B cell (primary cell): ENCODE measurements at regions not wholly inside any gene's neighbourhood (a gene's known extent, or its start where the extent isn't known, plus 50 kb on each side); places are given as distances from the start of the nearest gene placed in this dataset.

Experiments
- ATAC-seq: fragments of 200-7000 bp; cut with Tn5 transposase; one replicate; pipeline ENCODE4 v1.10.0; 2021; ENCODE audit warnings: low read depth, mild to moderate bottlenecking, moderate number of reproducible peaks, moderate library complexity
- CTCF ChIA-PET: fragments of 350-600 bp; sonication (Branson Sonifier 250); formaldehyde crosslinking; loops from one replicate; lab custom pipeline; 2021; ENCODE audit warnings: antibody characterized with exemption, inconsistent platforms; lab: Charles Lee
- POLR2A ChIA-PET: fragments of 350-600 bp; sonication (Branson Sonifier 250); formaldehyde crosslinking; loops from one replicate; lab custom pipeline; 2021; ENCODE audit warnings: antibody characterized with exemption; lab: Charles Lee
- DNase-seq: peaks from one replicate; pipeline ENCODE4 v3.0.0; 2013
- H2AFZ ChIP-seq: 2 replicates; pipeline ENCODE4 v1.6.1; 2012; ENCODE audit warnings: mild to moderate bottlenecking, low read depth, low read length; ENCODE audit not compliant: insufficient read depth, poor library complexity, severe bottlenecking
- H3K27ac ChIP-seq, 2 donors: 1 replicate in 1 of 2; 2 replicates in 1 of 2; pipeline ENCODE4 v1.5.1; 2012 to 2013; ENCODE audit warnings: low read length in 2 of 2, mild to moderate bottlenecking in 2 of 2, moderate library complexity in 1 of 2
- H3K27me3 ChIP-seq, 4 experiments: fragments of 200-600 bp in 1 of 4; sonication (generic) in 1 of 4; replicated peaks in 1 of 4; 1 replicate in 2 of 4; 2 replicates in 2 of 4; pipeline versions ENCODE4 v1.6.1 to v1.7.0; 2013 to 2016; ENCODE audit warnings: low read length in 3 of 4, mild to moderate bottlenecking in 2 of 4, mixed read lengths in 1 of 4, moderate library complexity in 1 of 4; ENCODE audit not compliant: insufficient read depth in 4 of 4, control insufficient read depth in 3 of 4; ENCODE audit errors: control extremely low read depth in 1 of 4
- H3K36me3 ChIP-seq, 2 experiments: replicated peaks in 1 of 2; 1 replicate in 1 of 2; 2 replicates in 1 of 2; pipeline versions ENCODE4 v1.6.1 to v1.7.1; 2013; ENCODE audit warnings: low read length in 1 of 2; ENCODE audit not compliant: insufficient read depth in 2 of 2, control insufficient read depth in 1 of 2; ENCODE audit errors: control extremely low read depth in 1 of 2, extremely low read depth in 1 of 2
- H3K4me1 ChIP-seq, 2 donors: fragments of 200-600 bp in 1 of 2; sonication (generic) in 1 of 2; 1 replicate in 1 of 2; 2 replicates in 1 of 2; pipeline versions ENCODE4 v1.5.1 to v1.6.1; 2013 to 2017; ENCODE audit warnings: low read length in 2 of 2; ENCODE audit not compliant: control insufficient read depth in 2 of 2, insufficient read depth in 2 of 2
- H3K4me2 ChIP-seq: replicated peaks from 2 replicates; pipeline ENCODE3; 2012; ENCODE audit warnings: mild to moderate bottlenecking, low read depth, low read length; ENCODE audit not compliant: poor library complexity, severe bottlenecking
- H3K4me3 ChIP-seq, 5 experiments: fragments of 200-600 bp in 1 of 5; sonication (generic) in 1 of 5; 1 replicate in 3 of 5; 2 replicates in 2 of 5; pipeline versions ENCODE4 v1.5.1 to v1.7.0; 2011 to 2016; ENCODE audit warnings: low read length in 4 of 5, mild to moderate bottlenecking in 4 of 5, low read depth in 2 of 5, control low read depth in 1 of 5, moderate library complexity in 1 of 5; ENCODE audit not compliant: insufficient read depth in 1 of 5; ENCODE audit errors: control extremely low read depth in 1 of 5, extremely low read depth in 1 of 5
- H3K79me2 ChIP-seq: fragments of 200-600 bp; sonication (generic); one replicate; pipeline ENCODE4 v1.6.0; 2016; ENCODE audit warnings: low read length; ENCODE audit not compliant: control insufficient read depth, insufficient read depth
- H3K9ac ChIP-seq: fragments of 200-600 bp; sonication (generic); 2 replicates; pipeline ENCODE4 v1.6.1; 2017; ENCODE audit warnings: mild to moderate bottlenecking, low read length, moderate library complexity
- H3K9me3 ChIP-seq, 3 donors: one replicate each; pipeline versions ENCODE4 v1.6.1 to v1.7.1; 2013; ENCODE audit warnings: low read length in 2 of 3; ENCODE audit not compliant: control insufficient read depth in 2 of 3, insufficient read depth in 1 of 3; ENCODE audit errors: control extremely low read depth in 1 of 3
- H4K20me1 ChIP-seq: 2 replicates; pipeline ENCODE4 v1.6.0; 2012; ENCODE audit warnings: mild to moderate bottlenecking, low read length; ENCODE audit not compliant: insufficient read depth, control insufficient read depth, poor library complexity, severe bottlenecking
- H3K27ac Mint-ChIP-seq: one replicate; pipeline ENCODE4 v1.8.0; 2021; ENCODE audit warnings: mixed read lengths
- H3K27me3 Mint-ChIP-seq: one replicate; pipeline ENCODE4 v1.8.0; 2021; ENCODE audit warnings: mixed read lengths
- H3K4me1 Mint-ChIP-seq: one replicate; pipeline ENCODE4 v1.8.0; 2021; ENCODE audit warnings: mixed read lengths
- H3K4me3 Mint-ChIP-seq: one replicate; pipeline ENCODE4 v1.8.0; 2021; ENCODE audit warnings: mixed read lengths
- H3K9me3 Mint-ChIP-seq: one replicate; pipeline ENCODE4 v1.8.0; 2022; ENCODE audit warnings: mixed read lengths; ENCODE audit not compliant: insufficient read depth
- CTCF ChIP-seq: fragments of 200-600 bp; IDR thresholded peaks from one replicate; pipeline ENCODE4 v1.8.0; 2022; ENCODE audit warnings: antibody characterized with exemption, mild to moderate bottlenecking
- EZH2 ChIP-seq: IDR thresholded peaks from 2 replicates; pipeline ENCODE4 v1.6.1; 2012; ENCODE audit warnings: borderline replicate concordance, low read depth, mild to moderate bottlenecking, moderate library complexity, low read length; ENCODE audit not compliant: insufficient read depth, poor library complexity, severe bottlenecking
- WGBS: methylation state at CpG from one replicate; pipeline ENCODE4 v1.1.5; 2013; ENCODE audit warnings: missing lambda C conversion rate; ENCODE audit not compliant: insufficient coverage; 5-methylcytosine and 5-hydroxymethylcytosine counted together
- intact Hi-C: fragments of 100-400 bp; cut with micrococcal nuclease; formaldehyde crosslinking; loops from one replicate; pipeline ENCODE4 v1.10.0; 2022

DNA sequence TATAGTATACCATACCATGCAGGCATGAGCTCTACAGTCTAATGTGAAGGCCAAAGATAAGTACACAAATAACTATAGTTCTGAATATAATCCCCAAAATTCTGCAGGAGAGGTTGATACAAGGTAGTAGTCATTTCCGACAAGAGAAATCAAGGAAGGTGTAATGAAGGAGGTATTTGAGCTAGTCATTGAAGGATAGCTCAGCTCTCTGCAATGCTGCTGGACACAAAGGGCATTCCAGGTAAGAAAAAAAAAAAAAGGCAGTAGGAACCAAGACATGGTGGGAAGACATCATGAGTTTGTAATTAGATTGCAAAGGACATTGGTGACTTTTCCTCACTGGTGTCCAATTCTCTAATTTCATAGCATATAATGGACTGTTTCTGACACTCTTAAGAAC, 285.3 kb downstream of the AHR start:
- intact Hi-C loops = no loop called here
- Histone ChIP-seq H3K4me3 (no peak overlapping the region), H3K9me3 (no peaks in the 10 kb centered on the region), H4K20me1 (no peaks in the 10 kb centered on the region), H3K9ac (no peak overlapping the region), H2AFZ (no peak overlapping the region), H3K27me3 (no peaks in the 10 kb centered on the region), H3K36me3 (no peaks in the 10 kb centered on the region), H3K4me1 (no peaks in the 10 kb centered on the region), H3K4me2 (no peak overlapping the region), H3K27ac (no peak overlapping the region), H3K79me2 (no peaks in the 10 kb centered on the region)
- TF ChIP-seq CTCF = no peak
- TF ChIP-seq EZH2 = no peak
- H3K27ac Mint-ChIP-seq = no peak overlapping the region
- POLR2A ChIA-PET = no interaction called here
- ATAC-seq = no peak
- H3K4me3 Mint-ChIP-seq = no peak overlapping the region
- H3K27me3 Mint-ChIP-seq = peaks cover 2% of the 10 kb centered on the region
- H3K9me3 Mint-ChIP-seq = no peaks in the 10 kb centered on the region
- no peaks in the 10 kb centered on the region for H3K4me1 Mint-ChIP-seq
- no peak for DNase-seq
- 89% methylated on average over 1 of the region's 1 CpG for WGBS
- CTCF ChIA-PET = no interaction called here

DNA sequence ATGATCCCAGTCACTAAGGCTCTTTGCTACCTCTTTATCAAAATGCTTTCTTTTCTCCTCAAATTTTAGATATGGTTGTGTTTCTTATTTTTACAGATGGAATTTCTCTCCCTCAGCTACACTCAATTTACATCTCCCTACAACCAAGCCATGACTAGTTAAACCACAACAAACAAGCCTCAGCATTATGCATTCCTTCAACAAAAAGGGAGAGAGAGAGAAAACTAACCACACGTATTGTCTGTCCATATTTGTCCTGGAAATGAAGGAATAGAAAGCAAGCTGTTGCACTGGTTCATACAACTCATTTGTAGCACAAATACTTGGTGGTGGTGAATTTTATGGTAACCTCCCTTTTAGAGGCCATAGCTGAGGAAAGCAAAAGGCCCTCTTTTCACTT, 286.4 kb downstream of the AHR start:
- no peak overlapping the region for H3K9ac ChIP-seq
- WGBS = no CpG with 5 or more reads among the region's 1 CpG

More for the DNA sequence above, 286.4 kb downstream of the AHR start:
- Histone ChIP-seq H2AFZ (no peak overlapping the region), H3K4me1 (no peaks in the 10 kb centered on the region), H3K79me2 (no peaks in the 10 kb centered on the region), H3K27me3 (no peaks in the 10 kb centered on the region), H3K36me3 (no peaks in the 10 kb centered on the region), H3K9me3 (no peaks in the 10 kb centered on the region), H4K20me1 (no peaks in the 10 kb centered on the region), H3K27ac (no peak overlapping the region), H3K4me3 (no peak overlapping the region), H3K4me2 (no peak overlapping the region)
- intact Hi-C loops = no loop called here
- CTCF ChIA-PET = no interaction called here
- POLR2A ChIA-PET = no interaction called here
- DNase-seq (no peak), ATAC-seq (no peak)
- H3K27me3 Mint-ChIP-seq = peaks cover 2% of the 10 kb centered on the region
- TF ChIP-seq EZH2 = no peak
- TF ChIP-seq CTCF = no peak
- no peak overlapping the region for H3K4me3 Mint-ChIP-seq
- H3K9me3 Mint-ChIP-seq = no peaks in the 10 kb centered on the region
- no peaks in the 10 kb centered on the region for H3K4me1 Mint-ChIP-seq
- no peak overlapping the region for H3K27ac Mint-ChIP-seq
